22Rv1 (cell line): ENCODE measurements at regions not wholly inside any gene's neighbourhood (a gene's known extent, or its start where the extent isn't known, plus 50 kb on each side); places are given as distances from the start of the nearest gene placed in this dataset.

Experiments
- CTCF ChIP-seq: fragments of 450-650 bp; IDR thresholded peaks from 2 replicates; pipeline ENCODE4 v1.5.1; 2017; ENCODE audit warnings: mild to moderate bottlenecking
- ZFX ChIP-seq: fragments of 450-650 bp; IDR thresholded peaks from 2 replicates; pipeline ENCODE4 v1.6.1; 2017; ENCODE audit warnings: antibody characterized with exemption, borderline replicate concordance

- TF ChIP-seq CTCF (no peak), ZFX (no peak)
Measured at GRCh38 chr5:82754759-82755158, 322.4 kb downstream of the TMEM167A start.
